HL-60 (cell line): ENCODE measurements at regions not wholly inside any gene's neighbourhood (a gene's known extent, or its start where the extent isn't known, plus 50 kb on each side); places are given as distances from the start of the nearest gene placed in this dataset.
"Not testable (repeated sequence)": the region's sequence is repeated elsewhere in the genome, so short reads cannot be mapped to it uniquely, and the experiment has no call there.

ENCODE experiments used
- GABPA ChIP-seq: IDR thresholded peaks from 2 replicates; pipeline ENCODE4 v1.6.1; 2012; ENCODE audit warnings: low read depth
- POLR2AphosphoS5 ChIP-seq: IDR thresholded peaks from 2 replicates; pipeline ENCODE4 v1.6.1; 2012; ENCODE audit warnings: low read depth
- TF ChIP-seq, protein P1 (sequence below): IDR thresholded peaks from one replicate; pipeline ENCODE4 v1.5.1; 2011; ENCODE audit warnings: low read length, control low read depth, inconsistent platforms; ENCODE audit not compliant: insufficient read depth

DNA sequence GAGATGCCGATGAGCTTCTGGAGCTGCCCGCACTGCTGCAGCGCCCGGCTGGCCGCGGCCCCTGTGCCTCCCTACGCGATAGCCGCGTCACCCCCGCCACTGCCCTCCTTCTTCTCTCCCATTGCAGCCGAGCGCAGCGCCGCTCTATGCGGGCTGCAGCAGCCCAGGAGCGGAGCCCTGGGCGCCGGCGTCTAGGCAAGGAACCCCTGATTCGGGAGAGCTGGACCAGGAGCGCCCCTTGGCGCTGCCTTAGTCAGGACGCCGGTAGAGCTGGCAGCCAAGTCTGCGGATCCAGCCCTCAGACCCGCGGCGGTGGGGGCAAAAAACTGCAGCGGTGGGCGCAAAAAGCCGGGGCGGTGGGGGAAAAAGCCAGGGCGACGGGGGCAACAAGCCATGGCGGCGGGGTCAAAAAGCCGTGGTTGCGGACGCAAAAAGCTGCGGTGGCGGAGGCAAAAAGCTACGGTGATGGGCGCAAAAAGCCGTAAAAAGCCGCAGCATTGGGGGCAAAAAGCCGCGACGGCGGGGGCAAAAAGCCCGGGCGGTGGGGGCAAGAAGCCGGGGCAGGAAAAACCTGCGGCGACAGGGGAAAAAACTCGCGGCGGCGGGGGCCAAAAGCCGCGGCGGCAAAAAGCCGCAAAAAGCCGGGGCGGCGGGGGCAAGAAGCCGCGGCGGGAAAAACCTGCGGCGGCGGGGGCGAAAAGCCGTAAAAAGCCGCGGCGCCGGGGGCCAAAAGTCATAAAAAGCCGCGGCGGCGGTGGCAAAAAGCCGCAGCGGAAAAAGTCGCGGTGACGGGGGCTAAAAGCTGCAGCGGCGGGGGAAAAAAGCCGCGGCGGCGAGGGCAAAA lies 1668.6 kb downstream of the RPIA start:
- TF ChIP-seq, protein P1, sequence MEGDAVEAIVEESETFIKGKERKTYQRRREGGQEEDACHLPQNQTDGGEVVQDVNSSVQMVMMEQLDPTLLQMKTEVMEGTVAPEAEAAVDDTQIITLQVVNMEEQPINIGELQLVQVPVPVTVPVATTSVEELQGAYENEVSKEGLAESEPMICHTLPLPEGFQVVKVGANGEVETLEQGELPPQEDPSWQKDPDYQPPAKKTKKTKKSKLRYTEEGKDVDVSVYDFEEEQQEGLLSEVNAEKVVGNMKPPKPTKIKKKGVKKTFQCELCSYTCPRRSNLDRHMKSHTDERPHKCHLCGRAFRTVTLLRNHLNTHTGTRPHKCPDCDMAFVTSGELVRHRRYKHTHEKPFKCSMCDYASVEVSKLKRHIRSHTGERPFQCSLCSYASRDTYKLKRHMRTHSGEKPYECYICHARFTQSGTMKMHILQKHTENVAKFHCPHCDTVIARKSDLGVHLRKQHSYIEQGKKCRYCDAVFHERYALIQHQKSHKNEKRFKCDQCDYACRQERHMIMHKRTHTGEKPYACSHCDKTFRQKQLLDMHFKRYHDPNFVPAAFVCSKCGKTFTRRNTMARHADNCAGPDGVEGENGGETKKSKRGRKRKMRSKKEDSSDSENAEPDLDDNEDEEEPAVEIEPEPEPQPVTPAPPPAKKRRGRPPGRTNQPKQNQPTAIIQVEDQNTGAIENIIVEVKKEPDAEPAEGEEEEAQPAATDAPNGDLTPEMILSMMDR: not testable (repeated sequence)
- not testable (repeated sequence) for TF ChIP-seq POLR2AphosphoS5, GABPA
